B cell (primary cell): ENCODE measurements at regions not wholly inside any gene's neighbourhood (a gene's known extent, or its start where the extent isn't known, plus 50 kb on each side); places are given as distances from the start of the nearest gene placed in this dataset.

ENCODE experiments used
- ATAC-seq: fragments of 200-7000 bp; cut with Tn5 transposase; one replicate; pipeline ENCODE4 v1.10.0; 2021; ENCODE audit warnings: low read depth, mild to moderate bottlenecking, moderate number of reproducible peaks, moderate library complexity
- CTCF ChIA-PET: fragments of 350-600 bp; sonication (Branson Sonifier 250); formaldehyde crosslinking; loops from one replicate; lab custom pipeline; 2021; ENCODE audit warnings: antibody characterized with exemption, inconsistent platforms; lab: Charles Lee
- POLR2A ChIA-PET: fragments of 350-600 bp; sonication (Branson Sonifier 250); formaldehyde crosslinking; loops from one replicate; lab custom pipeline; 2021; ENCODE audit warnings: antibody characterized with exemption; lab: Charles Lee
- DNase-seq: peaks from one replicate; pipeline ENCODE4 v3.0.0; 2013
- H2AFZ ChIP-seq: 2 replicates; pipeline ENCODE4 v1.6.1; 2012; ENCODE audit warnings: mild to moderate bottlenecking, low read depth, low read length; ENCODE audit not compliant: insufficient read depth, poor library complexity, severe bottlenecking
- H3K27ac ChIP-seq, 2 donors: 1 replicate in 1 of 2; 2 replicates in 1 of 2; pipeline ENCODE4 v1.5.1; 2012 to 2013; ENCODE audit warnings: low read length in 2 of 2, mild to moderate bottlenecking in 2 of 2, moderate library complexity in 1 of 2
- H3K27me3 ChIP-seq, 4 experiments: fragments of 200-600 bp in 1 of 4; sonication (generic) in 1 of 4; replicated peaks in 1 of 4; 1 replicate in 2 of 4; 2 replicates in 2 of 4; pipeline versions ENCODE4 v1.6.1 to v1.7.0; 2013 to 2016; ENCODE audit warnings: low read length in 3 of 4, mild to moderate bottlenecking in 2 of 4, mixed read lengths in 1 of 4, moderate library complexity in 1 of 4; ENCODE audit not compliant: insufficient read depth in 4 of 4, control insufficient read depth in 3 of 4; ENCODE audit errors: control extremely low read depth in 1 of 4
- H3K36me3 ChIP-seq, 2 experiments: replicated peaks in 1 of 2; 1 replicate in 1 of 2; 2 replicates in 1 of 2; pipeline versions ENCODE4 v1.6.1 to v1.7.1; 2013; ENCODE audit warnings: low read length in 1 of 2; ENCODE audit not compliant: insufficient read depth in 2 of 2, control insufficient read depth in 1 of 2; ENCODE audit errors: control extremely low read depth in 1 of 2, extremely low read depth in 1 of 2
- H3K4me1 ChIP-seq, 2 donors: fragments of 200-600 bp in 1 of 2; sonication (generic) in 1 of 2; 1 replicate in 1 of 2; 2 replicates in 1 of 2; pipeline versions ENCODE4 v1.5.1 to v1.6.1; 2013 to 2017; ENCODE audit warnings: low read length in 2 of 2; ENCODE audit not compliant: control insufficient read depth in 2 of 2, insufficient read depth in 2 of 2
- H3K4me2 ChIP-seq: replicated peaks from 2 replicates; pipeline ENCODE3; 2012; ENCODE audit warnings: mild to moderate bottlenecking, low read depth, low read length; ENCODE audit not compliant: poor library complexity, severe bottlenecking
- H3K4me3 ChIP-seq, 5 experiments: fragments of 200-600 bp in 1 of 5; sonication (generic) in 1 of 5; 1 replicate in 3 of 5; 2 replicates in 2 of 5; pipeline versions ENCODE4 v1.5.1 to v1.7.0; 2011 to 2016; ENCODE audit warnings: low read length in 4 of 5, mild to moderate bottlenecking in 4 of 5, low read depth in 2 of 5, control low read depth in 1 of 5, moderate library complexity in 1 of 5; ENCODE audit not compliant: insufficient read depth in 1 of 5; ENCODE audit errors: control extremely low read depth in 1 of 5, extremely low read depth in 1 of 5
- H3K79me2 ChIP-seq: fragments of 200-600 bp; sonication (generic); one replicate; pipeline ENCODE4 v1.6.0; 2016; ENCODE audit warnings: low read length; ENCODE audit not compliant: control insufficient read depth, insufficient read depth
- H3K9ac ChIP-seq: fragments of 200-600 bp; sonication (generic); 2 replicates; pipeline ENCODE4 v1.6.1; 2017; ENCODE audit warnings: mild to moderate bottlenecking, low read length, moderate library complexity
- H3K9me3 ChIP-seq, 3 donors: one replicate each; pipeline versions ENCODE4 v1.6.1 to v1.7.1; 2013; ENCODE audit warnings: low read length in 2 of 3; ENCODE audit not compliant: control insufficient read depth in 2 of 3, insufficient read depth in 1 of 3; ENCODE audit errors: control extremely low read depth in 1 of 3
- H4K20me1 ChIP-seq: 2 replicates; pipeline ENCODE4 v1.6.0; 2012; ENCODE audit warnings: mild to moderate bottlenecking, low read length; ENCODE audit not compliant: insufficient read depth, control insufficient read depth, poor library complexity, severe bottlenecking
- H3K27ac Mint-ChIP-seq: one replicate; pipeline ENCODE4 v1.8.0; 2021; ENCODE audit warnings: mixed read lengths
- H3K27me3 Mint-ChIP-seq: one replicate; pipeline ENCODE4 v1.8.0; 2021; ENCODE audit warnings: mixed read lengths
- H3K4me1 Mint-ChIP-seq: one replicate; pipeline ENCODE4 v1.8.0; 2021; ENCODE audit warnings: mixed read lengths
- H3K4me3 Mint-ChIP-seq: one replicate; pipeline ENCODE4 v1.8.0; 2021; ENCODE audit warnings: mixed read lengths
- H3K9me3 Mint-ChIP-seq: one replicate; pipeline ENCODE4 v1.8.0; 2022; ENCODE audit warnings: mixed read lengths; ENCODE audit not compliant: insufficient read depth
- EZH2 ChIP-seq: IDR thresholded peaks from 2 replicates; pipeline ENCODE4 v1.6.1; 2012; ENCODE audit warnings: borderline replicate concordance, low read depth, mild to moderate bottlenecking, moderate library complexity, low read length; ENCODE audit not compliant: insufficient read depth, poor library complexity, severe bottlenecking
- WGBS: methylation state at CpG from one replicate; pipeline ENCODE4 v1.1.5; 2013; ENCODE audit warnings: missing lambda C conversion rate; ENCODE audit not compliant: insufficient coverage; 5-methylcytosine and 5-hydroxymethylcytosine counted together
- intact Hi-C: fragments of 100-400 bp; cut with micrococcal nuclease; formaldehyde crosslinking; loops from one replicate; pipeline ENCODE4 v1.10.0; 2022
- TF ChIP-seq, protein P1 (sequence below): fragments of 200-600 bp; IDR thresholded peaks from one replicate; pipeline ENCODE4 v1.8.0; 2022; ENCODE audit warnings: antibody characterized with exemption, mild to moderate bottlenecking

DNA sequence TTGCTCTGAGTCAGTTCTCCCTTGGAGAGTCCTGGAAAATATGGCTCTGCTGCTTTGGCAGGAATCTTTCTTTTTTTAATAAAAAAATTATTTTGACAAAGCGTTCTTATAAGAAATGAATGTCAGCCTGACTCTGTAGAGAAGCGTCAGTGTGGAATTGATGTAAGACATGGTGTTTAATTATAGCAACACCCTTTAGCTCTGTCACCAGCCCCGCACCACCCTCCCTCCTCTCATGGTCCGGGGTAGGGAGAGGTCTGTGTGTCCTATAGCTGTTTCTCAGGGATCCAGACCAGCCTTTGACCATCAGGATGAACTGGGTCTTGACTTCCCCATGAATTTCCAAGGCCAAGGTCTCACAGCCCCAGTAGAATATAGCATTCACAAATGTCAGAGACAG lies 120.6 kb downstream of the CHST1 start:
- no peak overlapping the region for H3K4me3 Mint-ChIP-seq
- H3K4me3 ChIP-seq: no peak overlapping the region
- CTCF ChIA-PET: no interaction called here
- no peak overlapping the region for H3K27ac ChIP-seq
- no CpG with 5 or more reads among the region's 4 CpGs for WGBS
- intact Hi-C loops: no loop called here
- DNase-seq (no peak), ATAC-seq (no peak)
- H3K9me3 ChIP-seq: no peaks in the 10 kb centered on the region
- no peak overlapping the region for H3K27ac Mint-ChIP-seq
- H3K4me1 ChIP-seq: no peaks in the 10 kb centered on the region
- no peaks in the 10 kb centered on the region for H3K36me3 ChIP-seq
- peaks cover 0 to 4% (median 0%) of the 10 kb centered on the region in 4 experiments for H3K27me3 ChIP-seq
- TF ChIP-seq, protein P1, sequence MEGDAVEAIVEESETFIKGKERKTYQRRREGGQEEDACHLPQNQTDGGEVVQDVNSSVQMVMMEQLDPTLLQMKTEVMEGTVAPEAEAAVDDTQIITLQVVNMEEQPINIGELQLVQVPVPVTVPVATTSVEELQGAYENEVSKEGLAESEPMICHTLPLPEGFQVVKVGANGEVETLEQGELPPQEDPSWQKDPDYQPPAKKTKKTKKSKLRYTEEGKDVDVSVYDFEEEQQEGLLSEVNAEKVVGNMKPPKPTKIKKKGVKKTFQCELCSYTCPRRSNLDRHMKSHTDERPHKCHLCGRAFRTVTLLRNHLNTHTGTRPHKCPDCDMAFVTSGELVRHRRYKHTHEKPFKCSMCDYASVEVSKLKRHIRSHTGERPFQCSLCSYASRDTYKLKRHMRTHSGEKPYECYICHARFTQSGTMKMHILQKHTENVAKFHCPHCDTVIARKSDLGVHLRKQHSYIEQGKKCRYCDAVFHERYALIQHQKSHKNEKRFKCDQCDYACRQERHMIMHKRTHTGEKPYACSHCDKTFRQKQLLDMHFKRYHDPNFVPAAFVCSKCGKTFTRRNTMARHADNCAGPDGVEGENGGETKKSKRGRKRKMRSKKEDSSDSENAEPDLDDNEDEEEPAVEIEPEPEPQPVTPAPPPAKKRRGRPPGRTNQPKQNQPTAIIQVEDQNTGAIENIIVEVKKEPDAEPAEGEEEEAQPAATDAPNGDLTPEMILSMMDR: no peak
- TF ChIP-seq EZH2: no peak
- H3K4me2 ChIP-seq: no peak overlapping the region
- H2AFZ ChIP-seq: no peak overlapping the region
- H3K9ac ChIP-seq: no peak overlapping the region
- H3K27me3 Mint-ChIP-seq: peaks cover 14% of the 10 kb centered on the region
- no peaks in the 10 kb centered on the region for H3K79me2 ChIP-seq
- POLR2A ChIA-PET: no interaction called here
- H3K4me1 Mint-ChIP-seq: no peaks in the 10 kb centered on the region
- no peaks in the 10 kb centered on the region for H3K9me3 Mint-ChIP-seq
- no peaks in the 10 kb centered on the region for H4K20me1 ChIP-seq

DNA sequence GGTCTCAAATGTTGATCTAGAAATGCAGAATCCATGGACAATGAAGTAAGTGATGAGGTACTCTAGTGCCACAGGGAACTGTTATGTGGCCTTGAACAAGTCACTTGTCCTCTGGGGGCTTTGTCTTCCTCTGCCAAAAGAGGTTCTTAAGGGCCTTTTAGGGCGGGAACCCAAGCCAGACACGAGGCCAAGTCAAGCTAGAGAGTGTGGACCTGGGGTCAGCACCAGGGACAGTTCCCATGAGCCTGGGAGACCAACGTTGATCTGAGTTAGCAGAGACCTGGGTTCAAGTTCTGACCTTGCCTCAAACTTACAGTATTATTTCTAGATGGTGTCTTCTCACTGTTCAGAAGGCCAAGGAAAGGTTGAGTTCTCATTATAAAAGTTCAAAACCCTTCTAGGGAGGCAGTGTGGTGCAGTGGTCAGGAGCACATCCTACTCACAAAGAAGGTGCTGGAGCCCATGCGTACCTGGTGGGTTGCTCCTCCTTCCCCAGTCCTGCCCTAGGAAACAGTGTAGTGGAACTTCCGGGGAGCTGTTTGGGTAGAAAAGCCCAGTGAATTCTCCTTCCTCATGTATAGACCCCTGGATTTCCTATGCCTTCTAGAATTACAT lies 121.5 kb downstream of the CHST1 start:
- no peak overlapping the region for H3K4me3 Mint-ChIP-seq
- ATAC-seq: no peak
- no peak overlapping the region for H3K27ac Mint-ChIP-seq
- no peak for TF ChIP-seq EZH2
- TF ChIP-seq, protein P1: no peak
- DNase-seq: no peak
- Histone ChIP-seq H4K20me1 (no peaks in the 10 kb centered on the region), H3K9ac (no peak overlapping the region), H3K27me3 (peaks cover 0 to 4% (median 0%) of the 10 kb centered on the region in 4 experiments), H3K27ac (no peak overlapping the region), H3K4me2 (no peak overlapping the region), H3K36me3 (no peaks in the 10 kb centered on the region), H2AFZ (no peak overlapping the region), H3K4me1 (no peaks in the 10 kb centered on the region), H3K4me3 (no peak overlapping the region), H3K9me3 (no peaks in the 10 kb centered on the region), H3K79me2 (no peaks in the 10 kb centered on the region)
- WGBS: 17% methylated on average over 3 of the region's 5 CpGs
- H3K9me3 Mint-ChIP-seq: no peaks in the 10 kb centered on the region
- ChIA-PET CTCF (no interaction called here), POLR2A (no interaction called here)
- H3K27me3 Mint-ChIP-seq: peaks cover 14% of the 10 kb centered on the region
- intact Hi-C loops: no loop called here
- H3K4me1 Mint-ChIP-seq: no peaks in the 10 kb centered on the region
